ENCODE measurements at regions not wholly inside any gene's neighbourhood (a gene's known extent, or its start where the extent isn't known, plus 50 kb on each side); places are given as distances from the start of the nearest gene placed in this dataset.

DNA sequence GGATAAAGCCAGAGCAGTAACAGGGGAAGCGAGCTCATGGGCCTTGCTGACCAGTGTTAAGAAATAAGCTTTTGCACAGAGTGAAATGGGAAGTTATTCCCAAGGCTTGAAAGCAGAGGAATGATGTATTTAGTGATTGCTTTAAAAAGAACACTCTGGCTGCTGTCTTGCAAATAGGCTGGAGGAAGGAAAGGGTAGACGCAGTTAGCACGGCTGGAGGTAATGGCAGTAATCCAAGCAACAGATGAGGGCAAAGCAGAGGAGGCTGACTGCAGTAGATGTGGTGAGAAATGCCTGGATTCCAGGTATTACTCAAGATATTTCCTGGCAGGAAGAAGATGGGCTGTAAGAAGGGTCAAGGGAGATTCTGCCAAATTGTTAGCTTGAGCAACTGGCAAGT, 1342.3 kb upstream of the AGA start:
- H2AK5ac ChIP-seq (ENCODE audit: low read length) = no peak overlapping the region
- no peak overlapping the region for H3K9ac ChIP-seq (ENCODE audit: low read length)
- no peak overlapping the region for H3K4ac ChIP-seq (ENCODE audit: low read depth, low read length)
- no peak overlapping the region for H2AFZ ChIP-seq (ENCODE audit: insufficient read depth, low read length, poor library complexity)
- no peaks in the 10 kb centered on the region for H3K9me3 ChIP-seq (ENCODE audit: insufficient read depth, low read depth, low read length)
- no peaks in the 10 kb centered on the region for H3K79me2 ChIP-seq (ENCODE audit: control insufficient read depth, insufficient read depth, low read length, poor library complexity)
- no peak overlapping the region for H3K18ac ChIP-seq (ENCODE audit: low read length)
- WGBS (ENCODE audit: extremely low coverage, insufficient coverage, insufficient read length) = no CpG with 5 or more reads among the region's 3 CpGs
- H3K23ac ChIP-seq (ENCODE audit: low read length) = no peak overlapping the region
- no peak overlapping the region for H4K8ac ChIP-seq (ENCODE audit: low read depth, low read length)
- H3K27me3 ChIP-seq (ENCODE audit: insufficient read depth, low read length) = no peaks in the 10 kb centered on the region
- H2BK12ac ChIP-seq (ENCODE audit: low read length) = no peak overlapping the region
- DNase-seq = no peak
- no peak overlapping the region for H3K4me3 ChIP-seq (ENCODE audit: low read depth, low read length)
- H3K4me2 ChIP-seq (ENCODE audit: low read length) = no peak overlapping the region
- H2BK120ac ChIP-seq (ENCODE audit: insufficient read depth, low read length, poor library complexity) = no peak overlapping the region
- no peaks in the 10 kb centered on the region for H3K4me1 ChIP-seq (ENCODE audit: control insufficient read depth in 1 of 2, insufficient read depth in 2 of 2, low read length in 2 of 2)
- H3K79me1 ChIP-seq (ENCODE audit: low read length) = no peaks in the 10 kb centered on the region
- no peak overlapping the region for H3K27ac ChIP-seq (ENCODE audit: low read depth, low read length)
- H4K91ac ChIP-seq (ENCODE audit: low read depth, low read length) = no peak overlapping the region
- H4K12ac ChIP-seq (ENCODE audit: low read depth, low read length) = no peak overlapping the region
- H3K36me3 ChIP-seq (ENCODE audit: control insufficient read depth in 1 of 2, insufficient read depth in 2 of 2, low read length in 2 of 2) = no peaks in the 10 kb centered on the region
- H2BK5ac ChIP-seq (ENCODE audit: low read depth, low read length, poor library complexity) = no peak overlapping the region
- no peak overlapping the region for H3K14ac ChIP-seq (ENCODE audit: low read length)

DNA sequence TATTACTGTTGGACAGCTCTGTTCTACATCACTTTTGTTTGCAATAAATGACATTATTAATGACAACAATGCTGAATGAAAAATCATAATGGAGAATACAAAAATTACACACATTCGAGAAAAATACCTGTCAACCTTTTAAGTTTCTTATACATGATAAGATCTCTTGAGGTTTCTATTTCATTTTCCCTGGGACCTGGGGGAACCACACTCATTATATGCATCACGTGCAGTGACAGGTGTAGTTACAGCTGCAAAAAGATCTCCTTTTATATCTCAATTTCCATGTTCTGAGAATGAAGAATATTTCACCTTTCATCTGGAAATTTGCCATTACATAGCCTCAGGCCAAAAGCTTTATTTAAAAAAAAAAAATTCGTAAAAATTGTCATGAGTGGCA, 1347.0 kb upstream of the AGA start:
- no peak overlapping the region for H2BK12ac ChIP-seq (ENCODE audit: low read length)

DNA sequence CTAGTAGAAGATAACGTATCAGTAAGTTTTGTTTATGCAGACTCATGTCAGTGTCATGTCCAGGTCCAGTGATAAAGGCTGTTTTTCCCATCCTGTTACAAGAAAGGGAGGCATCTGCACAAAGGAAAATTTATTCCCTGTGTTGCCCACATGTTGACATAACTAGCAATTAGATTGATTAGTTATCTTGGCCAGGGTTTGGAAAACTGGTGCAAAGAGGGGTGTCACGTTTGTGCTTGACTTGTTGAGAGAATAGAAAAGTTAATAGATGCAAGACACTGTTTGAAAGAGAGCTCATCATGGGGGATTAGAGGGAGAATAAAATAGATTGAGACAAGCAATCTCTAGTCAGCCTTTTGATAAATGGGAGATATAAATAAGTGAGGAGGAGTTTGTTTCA, 1357.0 kb upstream of the AGA start:
- H3K14ac ChIP-seq (ENCODE audit: low read length) = no peak overlapping the region
- H3K23ac ChIP-seq (ENCODE audit: low read length) = no peak overlapping the region
- DNase-seq = no peak

More for the DNA sequence above, 1347.0 kb upstream of the AGA start:
- no peak overlapping the region for H3K4me2 ChIP-seq (ENCODE audit: low read length)
- no peaks in the 10 kb centered on the region for H3K4me1 ChIP-seq (ENCODE audit: control insufficient read depth in 1 of 2, insufficient read depth in 2 of 2, low read length in 2 of 2)
- no peak overlapping the region for H3K4ac ChIP-seq (ENCODE audit: low read depth, low read length)
- H3K9ac ChIP-seq (ENCODE audit: low read length) = no peak overlapping the region
- no peak overlapping the region for H2BK120ac ChIP-seq (ENCODE audit: insufficient read depth, low read length, poor library complexity)
- no peaks in the 10 kb centered on the region for H3K9me3 ChIP-seq (ENCODE audit: insufficient read depth, low read depth, low read length)
- DNase-seq = no peak
- H4K91ac ChIP-seq (ENCODE audit: low read depth, low read length) = no peak overlapping the region
- H3K27me3 ChIP-seq (ENCODE audit: insufficient read depth, low read length) = no peaks in the 10 kb centered on the region
- H3K18ac ChIP-seq (ENCODE audit: low read length) = no peak overlapping the region
- no CpG with 5 or more reads among the region's 3 CpGs for WGBS (ENCODE audit: extremely low coverage, insufficient coverage, insufficient read length)
- H3K79me2 ChIP-seq (ENCODE audit: control insufficient read depth, insufficient read depth, low read length, poor library complexity) = no peaks in the 10 kb centered on the region
- H2AK5ac ChIP-seq (ENCODE audit: low read length) = no peak overlapping the region
- no peak overlapping the region for H3K4me3 ChIP-seq (ENCODE audit: low read depth, low read length)
- no peak overlapping the region for H2BK5ac ChIP-seq (ENCODE audit: low read depth, low read length, poor library complexity)
- no peaks in the 10 kb centered on the region for H3K79me1 ChIP-seq (ENCODE audit: low read length)
- no peak overlapping the region for H4K8ac ChIP-seq (ENCODE audit: low read depth, low read length)
- H4K12ac ChIP-seq (ENCODE audit: low read depth, low read length) = no peak overlapping the region
- no peak overlapping the region for H2AFZ ChIP-seq (ENCODE audit: insufficient read depth, low read length, poor library complexity)
- H3K36me3 ChIP-seq (ENCODE audit: control insufficient read depth in 1 of 2, insufficient read depth in 2 of 2, low read length in 2 of 2) = no peaks in the 10 kb centered on the region
- no peak overlapping the region for H3K27ac ChIP-seq (ENCODE audit: low read depth, low read length)
- H3K23ac ChIP-seq (ENCODE audit: low read length) = no peak overlapping the region
- H3K14ac ChIP-seq (ENCODE audit: low read length) = no peak overlapping the region

GRCh38 chr4:178808106-178808505, 1365.9 kb upstream of the AGA start:
- Histone ChIP-seq H3K14ac (ENCODE audit: low read length) (no peak overlapping the region), H3K4me1 (ENCODE audit: control insufficient read depth in 1 of 2, insufficient read depth in 2 of 2, low read length in 2 of 2) (peaks cover 0 to 2% of the 10 kb centered on the region in 2 experiments), H4K8ac (ENCODE audit: low read depth, low read length) (no peak overlapping the region), H3K27me3 (ENCODE audit: insufficient read depth, low read length) (no peaks in the 10 kb centered on the region), H4K12ac (ENCODE audit: low read depth, low read length) (no peak overlapping the region), H2BK120ac (ENCODE audit: insufficient read depth, low read length, poor library complexity) (no peak overlapping the region), H2BK12ac (ENCODE audit: low read length) (no peak overlapping the region), H3K9ac (ENCODE audit: low read length) (no peak overlapping the region), H3K18ac (ENCODE audit: low read length) (no peak overlapping the region), H4K91ac (ENCODE audit: low read depth, low read length) (no peak overlapping the region), H3K79me2 (ENCODE audit: control insufficient read depth, insufficient read depth, low read length, poor library complexity) (no peaks in the 10 kb centered on the region), H3K79me1 (ENCODE audit: low read length) (no peaks in the 10 kb centered on the region), H2BK5ac (ENCODE audit: low read depth, low read length, poor library complexity) (no peak overlapping the region), H3K23ac (ENCODE audit: low read length) (no peak overlapping the region), H3K4me3 (ENCODE audit: low read depth, low read length) (no peak overlapping the region), H3K4me2 (ENCODE audit: low read length) (no peak overlapping the region), H2AFZ (ENCODE audit: insufficient read depth, low read length, poor library complexity) (no peak overlapping the region), H3K4ac (ENCODE audit: low read depth, low read length) (no peak overlapping the region), H2AK5ac (ENCODE audit: low read length) (no peak overlapping the region), H3K27ac (ENCODE audit: low read depth, low read length) (no peak overlapping the region), H3K9me3 (ENCODE audit: insufficient read depth, low read depth, low read length) (no peaks in the 10 kb centered on the region), H3K36me3 (ENCODE audit: control insufficient read depth in 1 of 2, insufficient read depth in 2 of 2, low read length in 2 of 2) (peaks cover 0 to 2% of the 10 kb centered on the region in 2 experiments)
- no peak for DNase-seq
- no CpG with 5 or more reads among the region's 1 CpG for WGBS (ENCODE audit: extremely low coverage, insufficient coverage, insufficient read length)

More for the DNA sequence above, 1357.0 kb upstream of the AGA start:
- Histone ChIP-seq H4K12ac (ENCODE audit: low read depth, low read length) (no peak overlapping the region), H4K8ac (ENCODE audit: low read depth, low read length) (no peak overlapping the region), H3K27ac (ENCODE audit: low read depth, low read length) (no peak overlapping the region), H4K91ac (ENCODE audit: low read depth, low read length) (no peak overlapping the region), H2BK12ac (ENCODE audit: low read length) (no peak overlapping the region), H3K4ac (ENCODE audit: low read depth, low read length) (no peak overlapping the region), H3K4me3 (ENCODE audit: low read depth, low read length) (no peak overlapping the region), H3K4me1 (ENCODE audit: control insufficient read depth in 1 of 2, insufficient read depth in 2 of 2, low read length in 2 of 2) (no peaks in the 10 kb centered on the region), H3K9me3 (ENCODE audit: insufficient read depth, low read depth, low read length) (no peaks in the 10 kb centered on the region), H3K36me3 (ENCODE audit: control insufficient read depth in 1 of 2, insufficient read depth in 2 of 2, low read length in 2 of 2) (no peaks in the 10 kb centered on the region), H3K79me1 (ENCODE audit: low read length) (no peaks in the 10 kb centered on the region), H3K27me3 (ENCODE audit: insufficient read depth, low read length) (no peaks in the 10 kb centered on the region), H2BK5ac (ENCODE audit: low read depth, low read length, poor library complexity) (no peak overlapping the region), H2AFZ (ENCODE audit: insufficient read depth, low read length, poor library complexity) (no peak overlapping the region), H2AK5ac (ENCODE audit: low read length) (no peak overlapping the region), H3K79me2 (ENCODE audit: control insufficient read depth, insufficient read depth, low read length, poor library complexity) (no peaks in the 10 kb centered on the region), H3K4me2 (ENCODE audit: low read length) (no peak overlapping the region), H2BK120ac (ENCODE audit: insufficient read depth, low read length, poor library complexity) (no peak overlapping the region), H3K18ac (ENCODE audit: low read length) (no peak overlapping the region), H3K9ac (ENCODE audit: low read length) (no peak overlapping the region)
- WGBS (ENCODE audit: extremely low coverage, insufficient coverage, insufficient read length) = no CpG with 5 or more reads among the region's 2 CpGs
